Fibroblast of lung (primary cell): ENCODE measurements at regions not wholly inside any gene's neighbourhood (a gene's known extent, or its start where the extent isn't known, plus 50 kb on each side); places are given as distances from the start of the nearest gene placed in this dataset.

Experiments
- DNase-seq, 2 donors: peaks; one replicate each; pipeline versions ENCODE4 v3.0.0 to v3.0.0-alpha.2; 2010; ENCODE audit warnings: low read depth in 2 of 2
- H2AFZ ChIP-seq: 2 replicates; pipeline ENCODE4 v1.5.1; 2012; ENCODE audit warnings: low read length, control low read depth, inconsistent platforms
- H3K27ac ChIP-seq: 2 replicates; pipeline ENCODE4 v1.5.1; 2011; ENCODE audit warnings: low read length, control low read depth; ENCODE audit not compliant: insufficient read depth
- H3K27me3 ChIP-seq: 2 replicates; pipeline ENCODE4 v1.5.1; 2011; ENCODE audit warnings: mild to moderate bottlenecking, low read length; ENCODE audit not compliant: control insufficient read depth, insufficient read depth
- H3K36me3 ChIP-seq: 2 replicates; pipeline ENCODE4 v1.5.1; 2011; ENCODE audit warnings: low read length; ENCODE audit not compliant: control insufficient read depth, insufficient read depth
- H3K4me1 ChIP-seq: 2 replicates; pipeline ENCODE4 v1.5.1; 2011; ENCODE audit warnings: low read length; ENCODE audit not compliant: control insufficient read depth, insufficient read depth; ENCODE audit errors: extremely low read depth
- H3K4me2 ChIP-seq: 2 replicates; pipeline ENCODE4 v1.5.1; 2011; ENCODE audit warnings: low read length, control low read depth; ENCODE audit not compliant: insufficient read depth; ENCODE audit errors: extremely low read depth
- H3K4me3 ChIP-seq, 4 experiments: fragments of 200-600 bp in 1 of 4; sonication (generic) in 1 of 4; replicated peaks in 1 of 4; 2 replicates each; pipeline ENCODE4 v1.5.1; 2011 to 2016; ENCODE audit warnings: low read length in 4 of 4, low read depth in 3 of 4, mild to moderate bottlenecking in 3 of 4, control low read depth in 2 of 4, inconsistent platforms in 1 of 4, mixed read lengths in 1 of 4; ENCODE audit not compliant: insufficient read depth in 1 of 4; ENCODE audit errors: control extremely low read depth in 1 of 4
- H3K79me2 ChIP-seq: 2 replicates; pipeline ENCODE4 v1.5.1; 2012; ENCODE audit warnings: mild to moderate bottlenecking, low read length, inconsistent platforms; ENCODE audit not compliant: control insufficient read depth, insufficient read depth
- H3K9ac ChIP-seq: 2 replicates; pipeline ENCODE4 v1.5.1; 2011; ENCODE audit warnings: mild to moderate bottlenecking, low read length, control low read depth; ENCODE audit not compliant: insufficient read depth
- H3K9me3 ChIP-seq: 2 replicates; pipeline ENCODE4 v1.5.1; 2012; ENCODE audit warnings: low read depth, low read length; ENCODE audit not compliant: control insufficient read depth, insufficient read depth
- H4K20me1 ChIP-seq: 2 replicates; pipeline ENCODE4 v1.5.1; 2011; ENCODE audit warnings: low read length; ENCODE audit not compliant: control insufficient read depth, insufficient read depth; ENCODE audit errors: extremely low read depth
- EZH2 ChIP-seq: IDR thresholded peaks from 2 replicates; pipeline ENCODE4 v1.5.1; 2012; ENCODE audit warnings: low read length, control low read depth, mild to moderate bottlenecking; ENCODE audit errors: missing control alignments
- TF ChIP-seq, protein P1 (sequence below), 2 donors: IDR thresholded peaks in 1 of 2; conservative IDR thresholded peaks in 1 of 2; 1 replicate in 1 of 2; 2 replicates in 1 of 2; pipeline ENCODE4 v1.5.1; 2011 to 2012; ENCODE audit warnings: low read length in 2 of 2, control low read depth in 1 of 2, inconsistent platforms in 1 of 2, low read depth in 1 of 2, mild to moderate bottlenecking in 1 of 2

DNA sequence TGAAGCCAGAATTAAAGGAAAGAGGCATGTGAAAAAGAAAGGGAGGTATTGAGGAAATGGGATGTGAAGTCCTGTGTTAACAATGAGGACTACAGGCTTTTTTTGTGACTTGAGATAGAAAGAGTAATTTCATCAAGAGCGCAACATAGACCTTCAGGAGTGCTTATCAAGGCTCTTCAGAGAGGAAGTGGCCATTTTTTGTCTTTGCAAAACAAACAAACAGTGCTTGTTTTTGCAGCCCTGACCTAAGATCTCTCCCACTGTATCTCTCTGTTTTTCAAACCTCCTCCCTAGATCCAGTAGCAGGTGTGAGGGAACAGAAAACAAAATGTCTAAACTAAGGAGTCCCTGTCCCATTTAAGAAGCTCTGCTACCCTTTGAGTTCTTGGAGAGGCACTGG, 710.3 kb upstream of the MARCKS start:
- DNase-seq = no peak
- Histone ChIP-seq H2AFZ (no peak overlapping the region), H3K27me3 (no peaks in the 10 kb centered on the region), H3K27ac (no peak overlapping the region), H3K79me2 (no peaks in the 10 kb centered on the region), H3K4me2 (no peak overlapping the region), H3K4me3 (no peak overlapping the region), H3K9ac (no peak overlapping the region), H4K20me1 (no peaks in the 10 kb centered on the region), H3K9me3 (no peaks in the 10 kb centered on the region), H3K36me3 (no peaks in the 10 kb centered on the region), H3K4me1 (no peaks in the 10 kb centered on the region)
- TF ChIP-seq EZH2 = no peak
- TF ChIP-seq, protein P1, sequence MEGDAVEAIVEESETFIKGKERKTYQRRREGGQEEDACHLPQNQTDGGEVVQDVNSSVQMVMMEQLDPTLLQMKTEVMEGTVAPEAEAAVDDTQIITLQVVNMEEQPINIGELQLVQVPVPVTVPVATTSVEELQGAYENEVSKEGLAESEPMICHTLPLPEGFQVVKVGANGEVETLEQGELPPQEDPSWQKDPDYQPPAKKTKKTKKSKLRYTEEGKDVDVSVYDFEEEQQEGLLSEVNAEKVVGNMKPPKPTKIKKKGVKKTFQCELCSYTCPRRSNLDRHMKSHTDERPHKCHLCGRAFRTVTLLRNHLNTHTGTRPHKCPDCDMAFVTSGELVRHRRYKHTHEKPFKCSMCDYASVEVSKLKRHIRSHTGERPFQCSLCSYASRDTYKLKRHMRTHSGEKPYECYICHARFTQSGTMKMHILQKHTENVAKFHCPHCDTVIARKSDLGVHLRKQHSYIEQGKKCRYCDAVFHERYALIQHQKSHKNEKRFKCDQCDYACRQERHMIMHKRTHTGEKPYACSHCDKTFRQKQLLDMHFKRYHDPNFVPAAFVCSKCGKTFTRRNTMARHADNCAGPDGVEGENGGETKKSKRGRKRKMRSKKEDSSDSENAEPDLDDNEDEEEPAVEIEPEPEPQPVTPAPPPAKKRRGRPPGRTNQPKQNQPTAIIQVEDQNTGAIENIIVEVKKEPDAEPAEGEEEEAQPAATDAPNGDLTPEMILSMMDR (conservative IDR thresholded peaks at IDR 0.05 in 1 of 2, IDR thresholded peaks at IDR 0.05 in 1 of 2; ENCODE audit: low read depth in 1 of 2, low read length in 2 of 2) = no peak

DNA sequence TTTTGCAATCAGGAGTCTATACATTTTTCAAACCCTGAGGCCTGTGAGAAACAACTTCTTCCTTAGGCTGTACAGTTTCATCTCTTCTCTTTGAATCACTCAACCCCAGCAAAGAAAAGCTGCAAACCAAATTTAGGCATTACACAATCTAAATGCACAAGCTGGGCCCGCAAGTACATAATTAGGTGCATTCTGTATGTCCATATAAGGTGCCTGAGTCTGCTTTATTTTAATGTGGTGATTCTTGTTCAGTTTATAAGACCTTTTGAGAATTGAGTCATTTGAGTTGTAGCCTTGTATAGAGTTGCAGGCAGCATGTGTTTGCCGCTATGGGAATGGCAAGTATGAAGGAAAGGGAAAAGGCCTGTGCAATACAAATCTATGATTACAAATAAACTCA, 709.6 kb upstream of the MARCKS start:
- peak; percentile 67 to 85 for DNase-seq
- Histone ChIP-seq H3K79me2 (no peaks in the 10 kb centered on the region), H4K20me1 (no peaks in the 10 kb centered on the region), H3K4me1 (no peaks in the 10 kb centered on the region), H3K9me3 (no peaks in the 10 kb centered on the region), H3K4me3 (no peak overlapping the region), H2AFZ (no peak overlapping the region), H3K27me3 (no peaks in the 10 kb centered on the region), H3K4me2 (no peak overlapping the region), H3K27ac (no peak overlapping the region), H3K36me3 (no peaks in the 10 kb centered on the region), H3K9ac (no peak overlapping the region)
- TF ChIP-seq, protein P1 (conservative IDR thresholded peaks at IDR 0.05 in 1 of 2, IDR thresholded peaks at IDR 0.05 in 1 of 2; ENCODE audit: low read depth in 1 of 2, low read length in 2 of 2) = no peak
- TF ChIP-seq EZH2 = no peak

- H3K79me2 ChIP-seq = no peaks in the 10 kb centered on the region
- no peak overlapping the region for H3K4me3 ChIP-seq
- no peaks in the 10 kb centered on the region for H3K36me3 ChIP-seq
- no peak overlapping the region for H3K9ac ChIP-seq
- no peaks in the 10 kb centered on the region for H3K9me3 ChIP-seq
- no peak for TF ChIP-seq EZH2
- TF ChIP-seq, protein P1 (conservative IDR thresholded peaks at IDR 0.05 in 1 of 2, IDR thresholded peaks at IDR 0.05 in 1 of 2; ENCODE audit: low read depth in 1 of 2, low read length in 2 of 2) = no peak
- no peaks in the 10 kb centered on the region for H3K4me1 ChIP-seq
- H3K27me3 ChIP-seq = no peaks in the 10 kb centered on the region
- H3K27ac ChIP-seq = no peak overlapping the region
- no peaks in the 10 kb centered on the region for H4K20me1 ChIP-seq
- peak; percentile 8 to 24 for DNase-seq
- H3K4me2 ChIP-seq = no peak overlapping the region
- no peak overlapping the region for H2AFZ ChIP-seq
Observed at GRCh38 chr6:113148566-113148965, 708.6 kb upstream of the MARCKS start.
